ENCODE measurements at regions not wholly inside any gene's neighbourhood (a gene's known extent, or its start where the extent isn't known, plus 50 kb on each side); places are given as distances from the start of the nearest gene placed in this dataset.
"Not testable (repeated sequence)": the region's sequence is repeated elsewhere in the genome, so short reads cannot be mapped to it uniquely, and the experiment has no call there.

GRCh38 chr14:56995010-56995409 lies 184.7 kb upstream of the OTX2 start:
- ChIA-PET POLR2A (no interaction called here), CTCF (no interaction called here)
- no peak overlapping the region for H3K4me3 ChIP-seq (ENCODE audit: low read depth, low read length)
- no peaks in the 10 kb centered on the region for H3K9me3 ChIP-seq (ENCODE audit: control insufficient read depth, insufficient read depth, low read depth, low read length)
- TF ChIP-seq INSM2 (tag by site-specific recombination; IDR thresholded peaks at IDR 0.05), result no peak
- no peak for TF ChIP-seq BCL11B (tag by site-specific recombination; IDR thresholded peaks at IDR 0.05; ENCODE audit: low read depth)
- no peak for TF ChIP-seq ZNF10 (tag by site-specific recombination; IDR thresholded peaks at IDR 0.05)
- no peak for TF ChIP-seq ZNF350 (tag by site-specific recombination; IDR thresholded peaks at IDR 0.05)
- H3K27ac ChIP-seq (ENCODE audit: extremely low read depth, low read depth, low read length), result no peak overlapping the region
- H3K4me1 ChIP-seq (ENCODE audit: control insufficient read depth, insufficient read depth, low read length), result no peaks in the 10 kb centered on the region; the same call in 1 of the 2 replicates
- no peaks in the 10 kb centered on the region for H3K36me3 ChIP-seq (ENCODE audit: control insufficient read depth in 2 of 2, insufficient read depth in 1 of 2, low read length in 2 of 2)

GRCh38 chr14:56992332-56992820 lies 182.1 kb upstream of the OTX2 start:
- Histone ChIP-seq H3K9me3 (ENCODE audit: control insufficient read depth, insufficient read depth, low read depth, low read length) (no peaks in the 10 kb centered on the region), H3K4me1 (ENCODE audit: control insufficient read depth, insufficient read depth, low read length) (no peaks in the 10 kb centered on the region; the same call in 1 of the 2 replicates), H3K4me3 (ENCODE audit: low read depth, low read length) (no peak overlapping the region), H3K27ac (ENCODE audit: extremely low read depth, low read depth, low read length) (no peak overlapping the region), H3K36me3 (ENCODE audit: control insufficient read depth in 2 of 2, insufficient read depth in 1 of 2, low read length in 2 of 2) (no peaks in the 10 kb centered on the region)
- ChIA-PET POLR2A (no interaction called here), CTCF (interaction anchor here (1.1 kb wide), 1 partner anchor 13 kb away, joined by 3 read pairs; no protein-coding TSS in a partner anchor)
- TF ChIP-seq ZNF843 (tag by site-specific recombination; IDR thresholded peaks at IDR 0.05) (no peak), ZNF626 (tag by site-specific recombination; IDR thresholded peaks at IDR 0.05) (no peak), ZNF704 (tag by site-specific recombination; IDR thresholded peaks at IDR 0.05) (no peak), ZNF223 (tag by site-specific recombination; IDR thresholded peaks at IDR 0.05) (no peak), ZNF529 (tag by site-specific recombination; IDR thresholded peaks at IDR 0.05; ENCODE audit: insufficient replicate concordance) (no peak), ZNF274 (IDR thresholded peaks at IDR 0.05; ENCODE audit: low read length) (no peak), ZNF274 (tag by site-specific recombination; IDR thresholded peaks at IDR 0.05; ENCODE audit: borderline replicate concordance) (no peak), GLI4 (tag by site-specific recombination; IDR thresholded peaks at IDR 0.05) (no peak), ZNF354C (tag by site-specific recombination; IDR thresholded peaks at IDR 0.05; ENCODE audit: borderline replicate concordance, low read depth) (no peak)

- H3K9me3 ChIP-seq (ENCODE audit: control insufficient read depth, insufficient read depth, low read depth, low read length); H3K4me3 ChIP-seq (ENCODE audit: low read depth, low read length); H3K36me3 ChIP-seq (ENCODE audit: control insufficient read depth in 2 of 2, insufficient read depth in 1 of 2, low read length in 2 of 2); H3K4me1 ChIP-seq (ENCODE audit: control insufficient read depth, insufficient read depth, low read length); CTCF ChIA-PET; POLR2A ChIA-PET; H3K27ac ChIP-seq (ENCODE audit: extremely low read depth, low read depth, low read length): not testable (repeated sequence)
These were observed 180.8 kb upstream of the OTX2 start for GRCh38 chr14:56990991-56991627.

- no peak overlapping the region for H3K4me3 ChIP-seq (ENCODE audit: low read depth, low read length)
- H3K4me1 ChIP-seq (ENCODE audit: control insufficient read depth, insufficient read depth, low read length), result no peaks in the 10 kb centered on the region; the same call in 1 of the 2 replicates
- POLR2A ChIA-PET, result no interaction called here
- CTCF ChIA-PET, result interaction anchor here (0.6 kb wide), 1 partner anchor 21 kb away, joined by 3 read pairs; no protein-coding TSS in a partner anchor
- no peaks in the 10 kb centered on the region for H3K9me3 ChIP-seq (ENCODE audit: control insufficient read depth, insufficient read depth, low read depth, low read length)
- H3K27ac ChIP-seq (ENCODE audit: extremely low read depth, low read depth, low read length), result no peak overlapping the region
- H3K36me3 ChIP-seq (ENCODE audit: control insufficient read depth in 2 of 2, insufficient read depth in 1 of 2, low read length in 2 of 2), result no peaks in the 10 kb centered on the region
- no peak for TF ChIP-seq ZNF335 (tag by site-specific recombination; conservative IDR thresholded peaks at IDR 0.05)
- TF ChIP-seq ZNF292 (tag by site-specific recombination; IDR thresholded peaks at IDR 0.05; ENCODE audit: borderline replicate concordance, low read depth), result no peak
- TF ChIP-seq SCRT1 (tag by site-specific recombination; IDR thresholded peaks at IDR 0.05; ENCODE audit: borderline replicate concordance), result no peak
- no peak for TF ChIP-seq ZNF114 (tag by site-specific recombination; IDR thresholded peaks at IDR 0.05)
- no peak for TF ChIP-seq ZNF658 (tag by site-specific recombination; IDR thresholded peaks at IDR 0.05)
- no peak for TF ChIP-seq SETDB1 (IDR thresholded peaks at IDR 0.05; ENCODE audit: insufficient read length, low read length)
- TF ChIP-seq ZNF473 (tag by site-specific recombination; IDR thresholded peaks at IDR 0.05), result no peak
- TF ChIP-seq ZNF184 (tag by site-specific recombination; IDR thresholded peaks at IDR 0.05), result no peak
- TF ChIP-seq KLF9 (tag by site-specific recombination; IDR thresholded peaks at IDR 0.05; ENCODE audit: low read depth), result no peak
- TF ChIP-seq ZNF133 (tag by site-specific recombination; IDR thresholded peaks at IDR 0.05), result no peak
- TF ChIP-seq CTCF (tag by site-specific recombination; IDR thresholded peaks at IDR 0.05), result no peak
- TF ChIP-seq OSR2 (tag by site-specific recombination; IDR thresholded peaks at IDR 0.05), result no peak
- TF ChIP-seq ZNF433 (tag by site-specific recombination; IDR thresholded peaks at IDR 0.05; ENCODE audit: low read depth), result no peak
These were observed 179.1 kb upstream of the OTX2 start for GRCh38 chr14:56989359-56989758.
